Activated B cell treated with CpG ODN at 0.5 μM for 24 hours (primary cell): ENCODE measurements at regions not wholly inside any gene's neighbourhood (a gene's known extent, or its start where the extent isn't known, plus 50 kb on each side); places are given as distances from the start of the nearest gene placed in this dataset.

Experiments used
- ATAC-seq: fragments of 200-7000 bp; cut with Tn5 transposase; one replicate; pipeline ENCODE4 v1.10.0; 2021; ENCODE audit warnings: low read depth, mild to moderate bottlenecking, moderate library complexity
- CTCF ChIA-PET: fragments of 350-600 bp; sonication (Branson Sonifier 250); formaldehyde crosslinking; loops from one replicate; lab custom pipeline; 2021; ENCODE audit warnings: antibody characterized with exemption; lab: Charles Lee
- POLR2A ChIA-PET: fragments of 350-600 bp; sonication (Branson Sonifier 250); formaldehyde crosslinking; loops from one replicate; lab custom pipeline; 2021; ENCODE audit warnings: antibody characterized with exemption; lab: Charles Lee
- DNase-seq: peaks from one replicate; pipeline ENCODE4 v3.0.0; 2022
- H3K27ac Mint-ChIP-seq: one replicate; pipeline ENCODE4 v1.8.0; 2020; ENCODE audit warnings: mixed read lengths
- H3K27me3 Mint-ChIP-seq: one replicate; pipeline ENCODE4 v1.8.0; 2021; ENCODE audit warnings: mixed read lengths
- H3K36me3 Mint-ChIP-seq: one replicate; pipeline ENCODE4 v1.8.0; 2021; ENCODE audit warnings: low read depth, mixed read lengths
- H3K4me1 Mint-ChIP-seq: one replicate; pipeline ENCODE4 v1.8.0; 2021; ENCODE audit warnings: mixed read lengths
- H3K4me3 Mint-ChIP-seq: one replicate; pipeline ENCODE4 v1.8.0; 2020; ENCODE audit warnings: mild to moderate bottlenecking, mixed read lengths
- H3K9me3 Mint-ChIP-seq: one replicate; pipeline ENCODE4 v1.8.0; 2020; ENCODE audit warnings: mixed read lengths
- intact Hi-C: fragments of 100-400 bp; cut with micrococcal nuclease; formaldehyde crosslinking; loops from one replicate; pipeline ENCODE4 v1.15.1; 2024
- TF ChIP-seq, protein P1 (sequence below): fragments of 200-600 bp; IDR thresholded peaks from one replicate; pipeline ENCODE4 v1.8.0; 2022; ENCODE audit warnings: antibody characterized with exemption, mild to moderate bottlenecking

DNA sequence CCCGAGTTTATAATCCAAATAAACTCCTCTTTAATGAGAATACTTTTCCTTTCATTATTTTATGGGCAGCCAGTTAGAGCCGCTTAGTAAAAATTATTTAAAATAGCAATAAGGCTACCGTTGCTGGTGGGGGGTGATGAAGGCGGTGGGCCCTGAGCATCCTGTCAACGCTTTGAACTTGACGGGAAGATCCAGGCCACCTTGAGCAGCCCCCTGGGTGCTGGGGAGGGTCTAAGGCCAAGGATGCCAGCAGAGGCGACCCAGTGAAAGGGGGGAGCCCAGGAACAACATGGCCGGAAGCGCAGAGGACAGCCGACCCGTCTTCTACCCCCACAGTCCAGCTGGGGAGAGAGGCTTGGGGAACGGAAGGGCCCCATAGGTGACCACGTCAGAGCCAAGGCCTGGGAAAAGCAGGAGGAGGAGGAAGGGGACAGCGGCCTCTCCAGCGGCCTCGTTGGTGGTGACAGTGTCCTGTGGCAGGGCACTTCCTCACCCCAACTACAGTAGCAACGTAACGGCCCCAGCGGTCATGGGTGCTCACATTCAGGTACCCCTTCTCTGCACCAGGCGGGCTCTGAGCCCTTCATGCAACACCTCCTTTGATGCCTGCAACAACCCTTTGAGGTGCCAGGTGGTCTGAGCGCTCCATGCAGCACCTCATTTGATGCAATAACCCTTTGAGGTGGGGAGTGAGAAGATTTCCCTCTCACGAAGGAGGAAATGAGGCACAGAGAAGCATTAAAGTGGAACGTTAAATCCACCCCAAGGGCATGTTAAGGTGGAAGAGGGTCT, 695.3 kb downstream of the TBC1D22A start:
- H3K4me1 Mint-ChIP-seq, result no peaks in the 10 kb centered on the region
- no peak for DNase-seq
- H3K9me3 Mint-ChIP-seq, result peaks cover 16% of the 10 kb centered on the region
- ATAC-seq, result no peak
- TF ChIP-seq, protein P1, sequence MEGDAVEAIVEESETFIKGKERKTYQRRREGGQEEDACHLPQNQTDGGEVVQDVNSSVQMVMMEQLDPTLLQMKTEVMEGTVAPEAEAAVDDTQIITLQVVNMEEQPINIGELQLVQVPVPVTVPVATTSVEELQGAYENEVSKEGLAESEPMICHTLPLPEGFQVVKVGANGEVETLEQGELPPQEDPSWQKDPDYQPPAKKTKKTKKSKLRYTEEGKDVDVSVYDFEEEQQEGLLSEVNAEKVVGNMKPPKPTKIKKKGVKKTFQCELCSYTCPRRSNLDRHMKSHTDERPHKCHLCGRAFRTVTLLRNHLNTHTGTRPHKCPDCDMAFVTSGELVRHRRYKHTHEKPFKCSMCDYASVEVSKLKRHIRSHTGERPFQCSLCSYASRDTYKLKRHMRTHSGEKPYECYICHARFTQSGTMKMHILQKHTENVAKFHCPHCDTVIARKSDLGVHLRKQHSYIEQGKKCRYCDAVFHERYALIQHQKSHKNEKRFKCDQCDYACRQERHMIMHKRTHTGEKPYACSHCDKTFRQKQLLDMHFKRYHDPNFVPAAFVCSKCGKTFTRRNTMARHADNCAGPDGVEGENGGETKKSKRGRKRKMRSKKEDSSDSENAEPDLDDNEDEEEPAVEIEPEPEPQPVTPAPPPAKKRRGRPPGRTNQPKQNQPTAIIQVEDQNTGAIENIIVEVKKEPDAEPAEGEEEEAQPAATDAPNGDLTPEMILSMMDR, result no peak
- intact Hi-C loops, result no loop called here
- no peak overlapping the region for H3K4me3 Mint-ChIP-seq
- ChIA-PET POLR2A (no interaction called here), CTCF (no interaction called here)
- no peak overlapping the region for H3K27ac Mint-ChIP-seq
- H3K36me3 Mint-ChIP-seq, result no peaks in the 10 kb centered on the region
- no peaks in the 10 kb centered on the region for H3K27me3 Mint-ChIP-seq

DNA sequence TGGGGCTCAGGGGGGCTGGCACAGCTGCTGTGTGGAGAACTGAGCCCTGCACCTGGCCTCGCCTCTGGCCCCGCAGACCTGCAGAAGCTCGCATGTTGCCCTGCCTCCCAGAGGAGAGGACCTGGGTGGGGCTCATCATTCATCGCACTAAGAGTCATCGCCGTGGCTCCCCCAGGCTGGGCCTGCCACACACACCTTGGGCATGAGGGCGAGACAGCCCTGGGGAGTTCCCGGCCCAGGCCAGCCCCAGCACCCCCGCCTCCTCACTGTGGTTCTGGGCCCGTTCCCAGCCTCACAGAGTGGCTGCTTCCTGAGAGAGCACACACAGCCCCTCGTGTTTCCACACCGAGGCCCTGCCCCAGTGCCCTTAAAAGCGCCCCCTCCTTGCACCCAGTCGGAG, 694.6 kb downstream of the TBC1D22A start:
- no peaks in the 10 kb centered on the region for H3K27me3 Mint-ChIP-seq
- DNase-seq (no peak), ATAC-seq (no peak)
- TF ChIP-seq, protein P1, result no peak
- no peaks in the 10 kb centered on the region for H3K36me3 Mint-ChIP-seq
- no peak overlapping the region for H3K27ac Mint-ChIP-seq
- H3K4me1 Mint-ChIP-seq, result no peaks in the 10 kb centered on the region
- no peak overlapping the region for H3K4me3 Mint-ChIP-seq
- POLR2A ChIA-PET, result no interaction called here
- CTCF ChIA-PET, result no interaction called here
- intact Hi-C loops, result no loop called here
- peaks cover 16% of the 10 kb centered on the region for H3K9me3 Mint-ChIP-seq

DNA sequence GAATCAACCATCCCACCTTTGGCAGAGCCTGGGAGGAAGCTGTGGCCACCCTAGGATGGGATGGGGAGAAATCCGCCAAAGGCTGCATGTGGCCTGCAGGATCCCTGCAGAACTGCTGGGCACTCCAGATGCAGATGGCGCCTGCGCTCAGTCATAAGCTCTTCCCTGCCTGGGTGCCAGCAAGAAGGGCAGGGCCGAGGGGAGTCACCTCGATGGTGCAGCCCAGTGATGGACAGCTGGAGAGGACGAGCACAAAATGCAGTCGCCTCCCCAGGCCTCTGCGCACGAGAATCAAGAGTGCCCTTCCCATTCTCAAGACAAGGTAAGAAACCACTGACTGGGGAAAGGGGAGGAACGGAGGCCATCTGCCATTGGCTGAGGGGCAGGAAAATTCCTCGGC, 693.6 kb downstream of the TBC1D22A start:
- Mint-ChIP-seq H3K27me3 (no peaks in the 10 kb centered on the region), H3K4me3 (no peak overlapping the region), H3K36me3 (no peaks in the 10 kb centered on the region), H3K27ac (no peak overlapping the region), H3K4me1 (no peaks in the 10 kb centered on the region), H3K9me3 (peaks cover 16% of the 10 kb centered on the region)
- TF ChIP-seq, protein P1, result no peak
- ChIA-PET POLR2A (no interaction called here), CTCF (no interaction called here)
- ATAC-seq, result no peak
- intact Hi-C loops, result no loop called here
- no peak for DNase-seq

GRCh38 chr22:47453049-47453448, 690.6 kb downstream of the TBC1D22A start:
- ChIA-PET CTCF (no interaction called here), POLR2A (no interaction called here)
- peaks cover 16% of the 10 kb centered on the region for H3K9me3 Mint-ChIP-seq
- H3K36me3 Mint-ChIP-seq, result no peaks in the 10 kb centered on the region
- no peaks in the 10 kb centered on the region for H3K4me1 Mint-ChIP-seq
- no peak for DNase-seq
- no peak overlapping the region for H3K27ac Mint-ChIP-seq
- H3K4me3 Mint-ChIP-seq, result no peak overlapping the region
- intact Hi-C loops, result loop anchor here (5.0 kb wide), 1 partner anchor 1039 kb away; no protein-coding TSS in a partner anchor
- no peaks in the 10 kb centered on the region for H3K27me3 Mint-ChIP-seq
- ATAC-seq, result no peak
- TF ChIP-seq, protein P1, result no peak

DNA sequence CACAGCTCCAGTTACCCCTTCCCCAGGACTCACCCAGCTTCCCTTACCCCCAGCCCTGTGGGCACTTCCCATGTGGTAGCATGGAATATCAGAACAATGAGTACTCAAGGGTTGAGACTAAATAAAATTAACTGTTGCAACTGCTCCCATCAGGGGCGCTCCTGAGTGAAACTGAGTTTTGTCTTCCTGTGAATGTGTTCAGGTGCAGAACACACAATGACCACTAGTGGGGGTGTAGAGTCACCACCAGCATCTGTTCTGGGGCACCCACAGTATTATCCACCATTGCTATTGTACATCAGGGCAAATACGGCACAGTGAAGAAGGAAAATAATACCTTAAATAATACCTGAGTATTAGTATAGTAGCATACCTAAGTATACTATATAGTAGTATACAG, 689.7 kb downstream of the TBC1D22A start:
- Mint-ChIP-seq H3K9me3 (peaks cover 16% of the 10 kb centered on the region), H3K27me3 (no peaks in the 10 kb centered on the region), H3K4me3 (no peak overlapping the region), H3K36me3 (no peaks in the 10 kb centered on the region), H3K27ac (no peak overlapping the region), H3K4me1 (no peaks in the 10 kb centered on the region)
- intact Hi-C loops, result loop anchor here (5.0 kb wide), 1 partner anchor 1040 kb away; no protein-coding TSS in a partner anchor
- TF ChIP-seq, protein P1, result no peak
- POLR2A ChIA-PET, result no interaction called here
- no peak for ATAC-seq
- no peak for DNase-seq
- CTCF ChIA-PET, result interaction anchor here (1.8 kb wide), 1 partner anchor 1041 kb away, joined by 5 read pairs; no protein-coding TSS in a partner anchor
